ENCODE measurements at regions not wholly inside any gene's neighbourhood (a gene's known extent, or its start where the extent isn't known, plus 50 kb on each side); places are given as distances from the start of the nearest gene placed in this dataset.

DNA sequence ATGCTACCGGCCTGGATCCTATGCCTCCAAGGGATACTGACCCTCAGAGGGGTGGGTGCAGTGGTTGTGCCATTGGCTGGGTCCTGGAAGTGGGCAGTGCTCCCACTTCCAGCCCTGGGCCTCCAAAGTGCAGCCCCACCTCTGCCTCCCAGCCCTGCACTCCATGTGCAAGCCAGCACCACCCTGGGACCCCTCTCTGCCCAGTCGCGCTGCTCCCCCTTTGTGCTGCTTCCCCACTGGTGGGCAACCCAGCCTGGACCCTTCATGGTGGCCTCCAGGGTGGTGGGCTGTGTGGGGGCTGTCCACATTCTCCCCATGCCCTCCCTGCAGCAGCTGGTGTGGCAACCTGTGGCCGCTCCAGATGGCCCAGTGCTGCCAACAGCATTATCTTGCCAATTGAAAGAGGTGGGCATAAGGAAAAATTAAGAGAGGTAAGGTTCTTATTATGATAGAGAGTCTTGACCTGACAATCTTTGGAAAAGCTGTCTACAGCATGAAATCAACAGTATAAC is 309.7 kb downstream of the GUCY2F start:
- TF ChIP-seq, protein P1, sequence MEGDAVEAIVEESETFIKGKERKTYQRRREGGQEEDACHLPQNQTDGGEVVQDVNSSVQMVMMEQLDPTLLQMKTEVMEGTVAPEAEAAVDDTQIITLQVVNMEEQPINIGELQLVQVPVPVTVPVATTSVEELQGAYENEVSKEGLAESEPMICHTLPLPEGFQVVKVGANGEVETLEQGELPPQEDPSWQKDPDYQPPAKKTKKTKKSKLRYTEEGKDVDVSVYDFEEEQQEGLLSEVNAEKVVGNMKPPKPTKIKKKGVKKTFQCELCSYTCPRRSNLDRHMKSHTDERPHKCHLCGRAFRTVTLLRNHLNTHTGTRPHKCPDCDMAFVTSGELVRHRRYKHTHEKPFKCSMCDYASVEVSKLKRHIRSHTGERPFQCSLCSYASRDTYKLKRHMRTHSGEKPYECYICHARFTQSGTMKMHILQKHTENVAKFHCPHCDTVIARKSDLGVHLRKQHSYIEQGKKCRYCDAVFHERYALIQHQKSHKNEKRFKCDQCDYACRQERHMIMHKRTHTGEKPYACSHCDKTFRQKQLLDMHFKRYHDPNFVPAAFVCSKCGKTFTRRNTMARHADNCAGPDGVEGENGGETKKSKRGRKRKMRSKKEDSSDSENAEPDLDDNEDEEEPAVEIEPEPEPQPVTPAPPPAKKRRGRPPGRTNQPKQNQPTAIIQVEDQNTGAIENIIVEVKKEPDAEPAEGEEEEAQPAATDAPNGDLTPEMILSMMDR (conservative IDR thresholded peaks at IDR 0.05; ENCODE audit: low read length), result no peak
- no peak for TF ChIP-seq EZH2phosphoT487 (IDR thresholded peaks at IDR 0.05; ENCODE audit: borderline replicate concordance, low read depth, low read length)
